Caco-2 (cell line): ENCODE measurements at regions not wholly inside any gene's neighbourhood (a gene's known extent, or its start where the extent isn't known, plus 50 kb on each side); places are given as distances from the start of the nearest gene placed in this dataset.

Source experiments
- BruUV-seq: library from RNA; stranded (reverse); fragments of 400-500 nt; replicated peaks from 2 replicates; lab custom pipeline; 2021; lab: Mats Ljungman, UMichigan
- CTCF ChIA-PET: fragments of 300-600 bp; sonication (Branson Sonifier 250); formaldehyde crosslinking; loops from one replicate; lab custom pipeline; 2022; ENCODE audit warnings: antibody characterized with exemption; lab: Charles Lee
- POLR2A ChIA-PET: fragments of 300-600 bp; sonication (Branson Sonifier 250); formaldehyde crosslinking; loops from one replicate; lab custom pipeline; 2022; ENCODE audit warnings: antibody characterized with exemption; lab: Charles Lee
- DNase-seq, 2 experiments: peaks; one replicate each; pipeline versions ENCODE4 v3.0.0 to v3.0.0-alpha.2; 2020 to 2022
- H3K27me3 ChIP-seq: replicated peaks from 2 replicates; pipeline ENCODE4 v1.6.0; 2011; ENCODE audit warnings: low read length; ENCODE audit not compliant: control insufficient read depth, insufficient read depth
- H3K36me3 ChIP-seq: 2 replicates; pipeline ENCODE4 v1.5.1; 2011; ENCODE audit warnings: low read length; ENCODE audit not compliant: control insufficient read depth, insufficient read depth
- H3K4me1 ChIP-seq: fragments of 250-450 bp; sonication (Bioruptor Pico); 2 replicates; pipeline ENCODE4 v1.5.1; 2020; ENCODE audit warnings: mild to moderate bottlenecking
- H3K4me3 ChIP-seq: 2 replicates; pipeline ENCODE4 v1.5.1; 2011; ENCODE audit warnings: low read depth, mild to moderate bottlenecking, control low read depth, low read length
- H3K9me3 ChIP-seq: fragments of 250-450 bp; sonication (Bioruptor Pico); 2 replicates; pipeline ENCODE4 v1.5.1; 2020; ENCODE audit warnings: mild to moderate bottlenecking, moderate library complexity
- H3K27ac Mint-ChIP-seq: one replicate; pipeline ENCODE4 v1.8.0; 2022; ENCODE audit warnings: mixed read lengths; ENCODE audit not compliant: unreplicated experiment
- H3K27me3 Mint-ChIP-seq: one replicate; pipeline ENCODE4 v1.8.0; 2022; ENCODE audit warnings: mixed read lengths; ENCODE audit not compliant: insufficient read depth, unreplicated experiment
- H3K36me3 Mint-ChIP-seq: one replicate; pipeline ENCODE4 v1.8.0; 2022; ENCODE audit warnings: mild to moderate bottlenecking, mixed read lengths; ENCODE audit not compliant: insufficient read depth, unreplicated experiment
- H3K4me1 Mint-ChIP-seq: one replicate; pipeline ENCODE4 v1.8.0; 2022; ENCODE audit warnings: low read depth, mixed read lengths; ENCODE audit not compliant: unreplicated experiment
- H3K4me3 Mint-ChIP-seq: one replicate; pipeline ENCODE4 v1.8.0; 2022; ENCODE audit warnings: mild to moderate bottlenecking, moderate library complexity, mixed read lengths; ENCODE audit not compliant: unreplicated experiment
- H3K9me3 Mint-ChIP-seq: one replicate; pipeline ENCODE4 v1.8.0; 2022; ENCODE audit warnings: mixed read lengths; ENCODE audit not compliant: unreplicated experiment
- intact Hi-C: fragments of 100-400 bp; cut with micrococcal nuclease; formaldehyde crosslinking; loops from one replicate; pipeline ENCODE4 v1.10.0; 2022; ENCODE audit not compliant: unreplicated experiment
- TF ChIP-seq, protein P1 (sequence below), 2 experiments: fragments of 200-600 bp in 1 of 2; IDR thresholded peaks; 1 replicate in 1 of 2; 2 replicates in 1 of 2; pipeline versions ENCODE4 v1.5.1 to v1.8.0; 2011 to 2022; ENCODE audit warnings: antibody characterized with exemption in 1 of 2, control low read depth in 1 of 2, inconsistent platforms in 1 of 2, low read depth in 1 of 2, low read length in 1 of 2, mild to moderate bottlenecking in 1 of 2, moderate library complexity in 1 of 2; ENCODE audit not compliant: insufficient read depth in 1 of 2, severe bottlenecking in 1 of 2, unreplicated experiment in 1 of 2

DNA sequence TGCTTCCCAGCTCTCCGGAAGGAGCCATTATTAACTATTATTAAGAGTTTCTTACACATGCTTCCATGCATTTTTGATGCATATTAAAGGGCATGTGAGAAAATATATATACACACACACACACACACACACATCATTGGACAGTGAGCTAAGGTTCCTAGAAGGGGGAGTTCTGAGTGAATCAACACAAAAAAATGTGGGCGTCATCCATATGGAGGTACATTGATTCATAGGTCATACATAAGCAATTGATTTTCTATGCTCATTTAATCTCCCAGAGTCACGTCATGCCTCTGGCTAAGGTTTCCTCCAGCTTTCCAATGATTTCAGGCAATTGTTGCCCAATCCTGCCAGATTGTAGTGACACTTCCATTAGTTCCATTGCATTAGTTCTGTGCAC, 269.4 kb downstream of the DNAJB9 start:
- BruUV-seq = no TSS peak
- H3K36me3 ChIP-seq = no peaks in the 10 kb centered on the region
- H3K4me1 Mint-ChIP-seq = no peaks in the 10 kb centered on the region
- ChIA-PET POLR2A (no interaction called here), CTCF (interaction anchor here (0.6 kb wide), 1 partner anchor 30 kb away, joined by 3 read pairs; no protein-coding TSS in a partner anchor)
- no peaks in the 10 kb centered on the region for H3K27me3 ChIP-seq
- TF ChIP-seq, protein P1, sequence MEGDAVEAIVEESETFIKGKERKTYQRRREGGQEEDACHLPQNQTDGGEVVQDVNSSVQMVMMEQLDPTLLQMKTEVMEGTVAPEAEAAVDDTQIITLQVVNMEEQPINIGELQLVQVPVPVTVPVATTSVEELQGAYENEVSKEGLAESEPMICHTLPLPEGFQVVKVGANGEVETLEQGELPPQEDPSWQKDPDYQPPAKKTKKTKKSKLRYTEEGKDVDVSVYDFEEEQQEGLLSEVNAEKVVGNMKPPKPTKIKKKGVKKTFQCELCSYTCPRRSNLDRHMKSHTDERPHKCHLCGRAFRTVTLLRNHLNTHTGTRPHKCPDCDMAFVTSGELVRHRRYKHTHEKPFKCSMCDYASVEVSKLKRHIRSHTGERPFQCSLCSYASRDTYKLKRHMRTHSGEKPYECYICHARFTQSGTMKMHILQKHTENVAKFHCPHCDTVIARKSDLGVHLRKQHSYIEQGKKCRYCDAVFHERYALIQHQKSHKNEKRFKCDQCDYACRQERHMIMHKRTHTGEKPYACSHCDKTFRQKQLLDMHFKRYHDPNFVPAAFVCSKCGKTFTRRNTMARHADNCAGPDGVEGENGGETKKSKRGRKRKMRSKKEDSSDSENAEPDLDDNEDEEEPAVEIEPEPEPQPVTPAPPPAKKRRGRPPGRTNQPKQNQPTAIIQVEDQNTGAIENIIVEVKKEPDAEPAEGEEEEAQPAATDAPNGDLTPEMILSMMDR (IDR thresholded peaks at IDR 0.05; ENCODE audit: insufficient read depth in 1 of 2, low read depth in 1 of 2, low read length in 1 of 2, severe bottlenecking in 1 of 2, unreplicated experiment in 1 of 2) = no peak
- no peaks in the 10 kb centered on the region for H3K4me1 ChIP-seq
- no peaks in the 10 kb centered on the region for H3K36me3 Mint-ChIP-seq
- H3K4me3 ChIP-seq = no peak overlapping the region
- H3K27ac Mint-ChIP-seq = no peak overlapping the region
- H3K4me3 Mint-ChIP-seq = no peak overlapping the region
- intact Hi-C loops = no loop called here
- H3K9me3 ChIP-seq = peaks cover 3% of the 10 kb centered on the region; the same call in 1 of the 2 replicates
- DNase-seq = no peak
- H3K9me3 Mint-ChIP-seq = peaks cover 2% of the 10 kb centered on the region
- H3K27me3 Mint-ChIP-seq = no peaks in the 10 kb centered on the region

DNA sequence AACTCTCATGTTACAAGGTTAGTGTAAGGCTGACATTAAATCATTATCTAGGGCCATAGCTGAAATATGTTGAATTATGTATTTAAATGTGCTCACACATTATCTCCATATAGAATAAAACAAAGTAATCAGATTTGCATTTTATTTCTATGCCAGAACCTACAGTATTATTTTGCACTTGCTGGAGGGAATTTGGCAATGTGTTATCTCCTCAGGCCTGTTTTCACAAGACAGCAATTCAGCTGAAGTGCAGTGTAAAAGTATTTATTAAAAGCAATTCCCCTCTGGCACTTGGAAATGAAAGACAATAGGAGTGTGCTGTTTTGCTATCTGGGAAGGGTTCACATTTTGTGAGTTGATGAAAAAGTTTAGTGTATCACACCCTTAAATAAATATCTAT, 276.3 kb downstream of the DNAJB9 start:
- Mint-ChIP-seq H3K4me3 (no peak overlapping the region), H3K27ac (no peak overlapping the region), H3K9me3 (peaks cover 9% of the 10 kb centered on the region), H3K4me1 (peaks cover 7% of the 10 kb centered on the region), H3K36me3 (no peaks in the 10 kb centered on the region), H3K27me3 (no peaks in the 10 kb centered on the region)
- no peaks in the 10 kb centered on the region for H3K9me3 ChIP-seq
- BruUV-seq = no TSS peak
- H3K4me3 ChIP-seq = no peak overlapping the region
- CTCF ChIA-PET = no interaction called here
- DNase-seq = no peak
- POLR2A ChIA-PET = no interaction called here
- TF ChIP-seq, protein P1 (IDR thresholded peaks at IDR 0.05; ENCODE audit: insufficient read depth in 1 of 2, low read depth in 1 of 2, low read length in 1 of 2, severe bottlenecking in 1 of 2, unreplicated experiment in 1 of 2) = no peak
- no peaks in the 10 kb centered on the region for H3K4me1 ChIP-seq
- intact Hi-C loops = no loop called here
- no peaks in the 10 kb centered on the region for H3K36me3 ChIP-seq
- no peaks in the 10 kb centered on the region for H3K27me3 ChIP-seq

DNA sequence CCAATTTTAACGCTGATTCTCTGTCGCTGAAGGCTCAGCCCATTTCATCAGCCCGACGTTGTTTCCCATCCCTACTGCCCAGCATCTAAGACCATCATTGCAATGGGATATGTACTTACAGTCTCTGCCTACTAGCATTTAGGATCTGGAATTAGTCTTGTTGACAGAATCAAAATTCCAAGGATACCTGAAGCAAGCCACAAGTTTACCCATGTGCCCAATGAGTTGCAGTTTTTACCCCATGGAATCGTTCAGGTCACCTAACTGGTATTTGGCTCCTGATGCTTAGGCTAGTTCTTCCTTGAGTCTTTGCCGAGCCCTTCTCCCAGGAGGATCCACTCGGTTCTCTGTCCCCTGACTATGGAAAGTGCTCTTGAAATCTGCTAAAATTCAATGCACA, 276.8 kb downstream of the DNAJB9 start:
- POLR2A ChIA-PET = no interaction called here

More for the DNA sequence above, 276.8 kb downstream of the DNAJB9 start:
- H3K9me3 Mint-ChIP-seq = peaks cover 9% of the 10 kb centered on the region
- Histone ChIP-seq H3K4me1 (no peaks in the 10 kb centered on the region), H3K9me3 (no peaks in the 10 kb centered on the region), H3K4me3 (no peak overlapping the region), H3K36me3 (no peaks in the 10 kb centered on the region), H3K27me3 (no peaks in the 10 kb centered on the region)
- CTCF ChIA-PET = no interaction called here
- TF ChIP-seq, protein P1 (IDR thresholded peaks at IDR 0.05; ENCODE audit: insufficient read depth in 1 of 2, low read depth in 1 of 2, low read length in 1 of 2, severe bottlenecking in 1 of 2, unreplicated experiment in 1 of 2) = no peak
- BruUV-seq = no TSS peak
- peaks cover 7% of the 10 kb centered on the region for H3K4me1 Mint-ChIP-seq
- intact Hi-C loops = no loop called here
- no peak for DNase-seq
- H3K27me3 Mint-ChIP-seq = no peaks in the 10 kb centered on the region
- H3K36me3 Mint-ChIP-seq = no peaks in the 10 kb centered on the region
- H3K4me3 Mint-ChIP-seq = no peak overlapping the region
- H3K27ac Mint-ChIP-seq = no peak overlapping the region
